HL-60 (cell line): ENCODE measurements at regions not wholly inside any gene's neighbourhood (a gene's known extent, or its start where the extent isn't known, plus 50 kb on each side); places are given as distances from the start of the nearest gene placed in this dataset.

Experiments
- CTCF ChIP-seq: IDR thresholded peaks from one replicate; pipeline ENCODE4 v1.5.1; 2011; ENCODE audit warnings: low read length, control low read depth, inconsistent platforms; ENCODE audit not compliant: insufficient read depth
- GABPA ChIP-seq: IDR thresholded peaks from 2 replicates; pipeline ENCODE4 v1.6.1; 2012; ENCODE audit warnings: low read depth
- POLR2AphosphoS5 ChIP-seq: IDR thresholded peaks from 2 replicates; pipeline ENCODE4 v1.6.1; 2012; ENCODE audit warnings: low read depth
- REST ChIP-seq: IDR thresholded peaks from 2 replicates; pipeline ENCODE4 v1.6.1; 2012; ENCODE audit warnings: low read depth; ENCODE audit not compliant: insufficient replicate concordance

DNA sequence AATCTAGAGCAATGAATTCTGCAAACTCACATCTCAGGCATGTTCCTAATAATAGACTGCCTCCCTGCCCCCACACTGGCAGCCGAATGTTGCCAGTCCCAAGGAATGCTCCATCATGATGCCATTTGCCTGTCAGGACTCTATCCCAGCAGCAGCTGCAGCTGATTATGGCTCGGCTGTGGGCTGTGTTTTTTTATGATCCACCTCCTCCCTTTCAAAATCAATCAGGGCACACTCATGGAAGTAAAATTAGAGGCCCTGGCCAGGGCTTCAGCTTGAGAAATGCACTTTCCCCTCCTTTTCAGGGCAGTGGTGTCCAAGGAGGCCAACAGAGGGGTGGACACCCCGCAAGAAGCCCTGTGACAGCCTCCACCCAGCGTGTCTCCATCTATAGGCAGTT lies 176.7 kb upstream of the S1PR3 start:
- TF ChIP-seq CTCF = no peak
- no peak for TF ChIP-seq REST
- no peak for TF ChIP-seq POLR2AphosphoS5
- TF ChIP-seq GABPA = no peak
